ENCODE measurements at regions not wholly inside any gene's neighbourhood (a gene's known extent, or its start where the extent isn't known, plus 50 kb on each side); places are given as distances from the start of the nearest gene placed in this dataset.
A peak's percentile ranks its signal among the peaks of the same experiment; 100 is the strongest.

- Histone ChIP-seq H3K23ac (ENCODE audit: low read depth, low read length, poor library complexity) (no peak overlapping the region), H3K27ac (replicated peaks; ENCODE audit: low read length) (no peak overlapping the region), H3K9me3 (replicated peaks in 1 of 2; ENCODE audit: control insufficient read depth in 2 of 2, insufficient read depth in 1 of 2, low read depth in 1 of 2, low read length in 2 of 2) (no peaks in the 10 kb centered on the region), H2BK12ac (ENCODE audit: low read length) (no peak overlapping the region), H3K79me1 (ENCODE audit: low read depth, low read length) (no peaks in the 10 kb centered on the region), H3K4ac (ENCODE audit: low read length) (no peak overlapping the region), H4K91ac (ENCODE audit: low read depth, low read length, poor library complexity) (no peak overlapping the region), H4K8ac (ENCODE audit: low read depth, low read length) (no peak overlapping the region), H3K4me2 (ENCODE audit: insufficient read depth, low read length, poor library complexity, severe bottlenecking) (no peak overlapping the region), H2BK5ac (ENCODE audit: low read length) (no peak overlapping the region), H3K9ac (ENCODE audit: low read depth, low read length, poor library complexity) (no peak overlapping the region), H3K18ac (ENCODE audit: low read length) (no peak overlapping the region), H3K4me3 (ENCODE audit: low read length in 2 of 2) (no peak overlapping the region), H3K27me3 (ENCODE audit: control insufficient read depth in 3 of 3, insufficient read depth in 3 of 3, low read depth in 1 of 3, low read length in 3 of 3) (no peaks in the 10 kb centered on the region), H3K36me3 (replicated peaks in 1 of 2; ENCODE audit: control insufficient read depth in 2 of 2, insufficient read depth in 2 of 2, low read length in 2 of 2) (no peaks in the 10 kb centered on the region), H2BK120ac (ENCODE audit: low read depth, low read length) (no peak overlapping the region), H3K14ac (ENCODE audit: low read length) (no peak overlapping the region), H3K4me1 (ENCODE audit: control insufficient read depth in 2 of 2, insufficient read depth in 1 of 2, low read depth in 1 of 2, low read length in 2 of 2) (peaks cover 3 to 8% of the 10 kb centered on the region in 2 donors), H2AFZ (ENCODE audit: low read length) (no peak overlapping the region), H2BK15ac (ENCODE audit: low read length) (no peak overlapping the region), H2AK5ac (ENCODE audit: low read depth, low read length) (no peak overlapping the region)
- WGBS, 2 donors (ENCODE audit: extremely low coverage in 2 of 2, insufficient read length in 2 of 2, insufficient replicate concordance in 1 of 2) = no CpG with 5 or more reads among the region's 2 CpGs
- no peak for DNase-seq (ENCODE audit: low spot score)
Observed at GRCh38 chr4:158111241-158111640, 61.6 kb downstream of the GASK1B start.

- H3K27me3 ChIP-seq (ENCODE audit: control insufficient read depth in 3 of 3, insufficient read depth in 3 of 3, low read depth in 1 of 3, low read length in 3 of 3) = no peaks in the 10 kb centered on the region
- no peak overlapping the region for H2AFZ ChIP-seq (ENCODE audit: low read length)
- WGBS, 2 donors (ENCODE audit: extremely low coverage in 2 of 2, insufficient read length in 2 of 2, insufficient replicate concordance in 1 of 2) = no CpG with 5 or more reads among the region's 4 CpGs
Observed at GRCh38 chr4:158102904-158103303, 69.9 kb downstream of the GASK1B start.

GRCh38 chr4:158099686-158100085 lies 73.1 kb downstream of the GASK1B start:
- Histone ChIP-seq H3K4me3 (ENCODE audit: low read length in 2 of 2) (no peak overlapping the region), H4K91ac (ENCODE audit: low read depth, low read length, poor library complexity) (no peak overlapping the region), H3K9ac (ENCODE audit: low read depth, low read length, poor library complexity) (no peak overlapping the region), H3K9me3 (replicated peaks in 1 of 2; ENCODE audit: control insufficient read depth in 2 of 2, insufficient read depth in 1 of 2, low read depth in 1 of 2, low read length in 2 of 2) (no peaks in the 10 kb centered on the region), H3K36me3 (replicated peaks in 1 of 2; ENCODE audit: control insufficient read depth in 2 of 2, insufficient read depth in 2 of 2, low read length in 2 of 2) (no peaks in the 10 kb centered on the region), H3K4ac (ENCODE audit: low read length) (no peak overlapping the region), H3K27me3 (ENCODE audit: control insufficient read depth in 3 of 3, insufficient read depth in 3 of 3, low read depth in 1 of 3, low read length in 3 of 3) (no peaks in the 10 kb centered on the region), H3K14ac (ENCODE audit: low read length) (no peak overlapping the region), H2BK15ac (ENCODE audit: low read length) (no peak overlapping the region), H2BK120ac (ENCODE audit: low read depth, low read length) (no peak overlapping the region), H2AFZ (ENCODE audit: low read length) (peak overlapping the region; percentile 34), H2BK12ac (ENCODE audit: low read length) (no peak overlapping the region), H3K79me1 (ENCODE audit: low read depth, low read length) (no peaks in the 10 kb centered on the region), H3K4me2 (ENCODE audit: insufficient read depth, low read length, poor library complexity, severe bottlenecking) (no peak overlapping the region), H3K4me1 (ENCODE audit: control insufficient read depth in 2 of 2, insufficient read depth in 1 of 2, low read depth in 1 of 2, low read length in 2 of 2) (peaks cover 2% of the 10 kb centered on the region in 2 donors), H3K23ac (ENCODE audit: low read depth, low read length, poor library complexity) (no peak overlapping the region), H3K27ac (replicated peaks; ENCODE audit: low read length) (no peak overlapping the region), H2AK5ac (ENCODE audit: low read depth, low read length) (no peak overlapping the region), H4K8ac (ENCODE audit: low read depth, low read length) (no peak overlapping the region), H2BK5ac (ENCODE audit: low read length) (no peak overlapping the region), H3K18ac (ENCODE audit: low read length) (no peak overlapping the region)
- no CpG with 5 or more reads among the region's 4 CpGs for WGBS, 2 donors (ENCODE audit: extremely low coverage in 2 of 2, insufficient read length in 2 of 2, insufficient replicate concordance in 1 of 2)
- DNase-seq (ENCODE audit: low spot score) = no peak

More at GRCh38 chr4:158102904-158103303, 69.9 kb downstream of the GASK1B start:
- H3K18ac ChIP-seq (ENCODE audit: low read length) = no peak overlapping the region
- DNase-seq (ENCODE audit: low spot score) = no peak
- H3K27ac ChIP-seq (replicated peaks; ENCODE audit: low read length) = no peak overlapping the region
- H3K4me3 ChIP-seq (ENCODE audit: low read length in 2 of 2) = no peak overlapping the region
- no peak overlapping the region for H4K8ac ChIP-seq (ENCODE audit: low read depth, low read length)
- H3K4me1 ChIP-seq (ENCODE audit: control insufficient read depth in 2 of 2, insufficient read depth in 1 of 2, low read depth in 1 of 2, low read length in 2 of 2) = peaks cover 0 to 2% of the 10 kb centered on the region in 2 donors
- no peak overlapping the region for H2BK15ac ChIP-seq (ENCODE audit: low read length)
- no peak overlapping the region for H3K23ac ChIP-seq (ENCODE audit: low read depth, low read length, poor library complexity)
- H3K79me1 ChIP-seq (ENCODE audit: low read depth, low read length) = no peaks in the 10 kb centered on the region
- H2AK5ac ChIP-seq (ENCODE audit: low read depth, low read length) = no peak overlapping the region
- no peaks in the 10 kb centered on the region for H3K36me3 ChIP-seq (replicated peaks in 1 of 2; ENCODE audit: control insufficient read depth in 2 of 2, insufficient read depth in 2 of 2, low read length in 2 of 2)
- no peak overlapping the region for H4K91ac ChIP-seq (ENCODE audit: low read depth, low read length, poor library complexity)
- H2BK5ac ChIP-seq (ENCODE audit: low read length) = no peak overlapping the region
- no peak overlapping the region for H2BK12ac ChIP-seq (ENCODE audit: low read length)
- no peak overlapping the region for H3K4me2 ChIP-seq (ENCODE audit: insufficient read depth, low read length, poor library complexity, severe bottlenecking)
- H3K9ac ChIP-seq (ENCODE audit: low read depth, low read length, poor library complexity) = no peak overlapping the region
- H2BK120ac ChIP-seq (ENCODE audit: low read depth, low read length) = no peak overlapping the region
- no peak overlapping the region for H3K4ac ChIP-seq (ENCODE audit: low read length)
- H3K9me3 ChIP-seq (replicated peaks in 1 of 2; ENCODE audit: control insufficient read depth in 2 of 2, insufficient read depth in 1 of 2, low read depth in 1 of 2, low read length in 2 of 2) = no peaks in the 10 kb centered on the region
- no peak overlapping the region for H3K14ac ChIP-seq (ENCODE audit: low read length)

GRCh38 chr4:158098802-158099201 lies 74.0 kb downstream of the GASK1B start:
- H2AK5ac ChIP-seq (ENCODE audit: low read depth, low read length) = no peak overlapping the region
- H2AFZ ChIP-seq (ENCODE audit: low read length) = no peak overlapping the region
- no peak overlapping the region for H3K14ac ChIP-seq (ENCODE audit: low read length)
- no peak overlapping the region for H4K91ac ChIP-seq (ENCODE audit: low read depth, low read length, poor library complexity)
- H3K4me3 ChIP-seq (ENCODE audit: low read length in 2 of 2) = no peak overlapping the region
- H3K18ac ChIP-seq (ENCODE audit: low read length) = no peak overlapping the region
- no peak overlapping the region for H3K4me2 ChIP-seq (ENCODE audit: insufficient read depth, low read length, poor library complexity, severe bottlenecking)
- no peaks in the 10 kb centered on the region for H3K36me3 ChIP-seq (replicated peaks in 1 of 2; ENCODE audit: control insufficient read depth in 2 of 2, insufficient read depth in 2 of 2, low read length in 2 of 2)
- H2BK12ac ChIP-seq (ENCODE audit: low read length) = no peak overlapping the region
- no peak overlapping the region for H4K8ac ChIP-seq (ENCODE audit: low read depth, low read length)
- no CpG with 5 or more reads among the region's 1 CpG for WGBS, 2 donors (ENCODE audit: extremely low coverage in 2 of 2, insufficient read length in 2 of 2, insufficient replicate concordance in 1 of 2)
- no peaks in the 10 kb centered on the region for H3K79me1 ChIP-seq (ENCODE audit: low read depth, low read length)
- no peak overlapping the region for H3K23ac ChIP-seq (ENCODE audit: low read depth, low read length, poor library complexity)
- H3K27me3 ChIP-seq (ENCODE audit: control insufficient read depth in 3 of 3, insufficient read depth in 3 of 3, low read depth in 1 of 3, low read length in 3 of 3) = no peaks in the 10 kb centered on the region
- no peak for DNase-seq (ENCODE audit: low spot score)
- H3K9ac ChIP-seq (ENCODE audit: low read depth, low read length, poor library complexity) = no peak overlapping the region
- H2BK15ac ChIP-seq (ENCODE audit: low read length) = no peak overlapping the region
- peaks cover 2 to 4% of the 10 kb centered on the region in 2 donors for H3K4me1 ChIP-seq (ENCODE audit: control insufficient read depth in 2 of 2, insufficient read depth in 1 of 2, low read depth in 1 of 2, low read length in 2 of 2)
- no peaks in the 10 kb centered on the region for H3K9me3 ChIP-seq (replicated peaks in 1 of 2; ENCODE audit: control insufficient read depth in 2 of 2, insufficient read depth in 1 of 2, low read depth in 1 of 2, low read length in 2 of 2)
- no peak overlapping the region for H2BK120ac ChIP-seq (ENCODE audit: low read depth, low read length)
- no peak overlapping the region for H3K4ac ChIP-seq (ENCODE audit: low read length)
- H3K27ac ChIP-seq (replicated peaks; ENCODE audit: low read length) = no peak overlapping the region
- no peak overlapping the region for H2BK5ac ChIP-seq (ENCODE audit: low read length)
